Trophoblast cell (in vitro differentiated cells and primary cell): ENCODE measurements at regions not wholly inside any gene's neighbourhood (a gene's known extent, or its start where the extent isn't known, plus 50 kb on each side); places are given as distances from the start of the nearest gene placed in this dataset.
A peak's percentile ranks its signal among the peaks of the same experiment; 100 is the strongest.

ENCODE experiments used
- DNase-seq, 2 donors: peaks; one replicate each; pipeline ENCODE4 v3.0.0-alpha.2; 2016
- H2AFZ ChIP-seq: 2 replicates; pipeline ENCODE4 v1.6.1; 2013; ENCODE audit warnings: low read length, moderate library complexity, mild to moderate bottlenecking; ENCODE audit not compliant: insufficient read depth, poor library complexity
- H2AK5ac ChIP-seq: 2 replicates; pipeline ENCODE4 v1.6.1; 2013; ENCODE audit warnings: mild to moderate bottlenecking, low read length
- H2BK120ac ChIP-seq: 2 replicates; pipeline ENCODE4 v1.6.1; 2013; ENCODE audit warnings: low read length, mild to moderate bottlenecking, moderate library complexity; ENCODE audit not compliant: insufficient read depth, poor library complexity
- H2BK12ac ChIP-seq: 2 replicates; pipeline ENCODE4 v1.6.1; 2013; ENCODE audit warnings: mild to moderate bottlenecking, low read length, moderate library complexity
- H2BK5ac ChIP-seq: 2 replicates; pipeline ENCODE4 v1.6.1; 2013; ENCODE audit warnings: low read length, low read depth, moderate library complexity, mild to moderate bottlenecking; ENCODE audit not compliant: poor library complexity
- H3K14ac ChIP-seq: 2 replicates; pipeline ENCODE4 v1.6.1; 2013; ENCODE audit warnings: mild to moderate bottlenecking, low read length
- H3K18ac ChIP-seq: 2 replicates; pipeline ENCODE4 v1.6.1; 2013; ENCODE audit warnings: mild to moderate bottlenecking, low read length
- H3K23ac ChIP-seq: 2 replicates; pipeline ENCODE4 v1.6.1; 2013; ENCODE audit warnings: low read length
- H3K27ac ChIP-seq: 2 replicates; pipeline ENCODE4 v1.5.1; 2013; ENCODE audit warnings: low read depth, mild to moderate bottlenecking, inconsistent platforms, low read length, moderate library complexity
- H3K27me3 ChIP-seq: 2 replicates; pipeline ENCODE4 v1.6.1; 2013; ENCODE audit warnings: inconsistent platforms, mild to moderate bottlenecking, low read length, moderate library complexity; ENCODE audit not compliant: insufficient read depth
- H3K36me3 ChIP-seq, 2 experiments: 1 replicate in 1 of 2; 2 replicates in 1 of 2; pipeline ENCODE4 v1.6.1; 2013; ENCODE audit warnings: low read length in 2 of 2, mild to moderate bottlenecking in 2 of 2, moderate library complexity in 1 of 2; ENCODE audit not compliant: insufficient read depth in 2 of 2, control insufficient read depth in 1 of 2
- H3K4ac ChIP-seq: 2 replicates; pipeline ENCODE4 v1.6.1; 2013; ENCODE audit warnings: low read depth, mild to moderate bottlenecking, low read length, moderate library complexity
- H3K4me1 ChIP-seq, 2 experiments: 1 replicate in 1 of 2; 2 replicates in 1 of 2; pipeline ENCODE4 v1.6.1; 2013; ENCODE audit warnings: low read length in 2 of 2, mild to moderate bottlenecking in 2 of 2, moderate library complexity in 1 of 2; ENCODE audit not compliant: insufficient read depth in 2 of 2, control insufficient read depth in 1 of 2
- H3K4me2 ChIP-seq: 2 replicates; pipeline ENCODE4 v1.6.1; 2013; ENCODE audit warnings: inconsistent platforms, mild to moderate bottlenecking, low read length, moderate library complexity
- H3K4me3 ChIP-seq: 2 replicates; pipeline ENCODE4 v1.5.1; 2013; ENCODE audit warnings: mild to moderate bottlenecking, low read depth, low read length, inconsistent platforms
- H3K79me1 ChIP-seq: one replicate; pipeline ENCODE4 v1.6.1; 2013; ENCODE audit warnings: low read length
- H3K79me2 ChIP-seq: 2 replicates; pipeline ENCODE4 v1.6.1; 2013; ENCODE audit warnings: low read length, mild to moderate bottlenecking; ENCODE audit not compliant: control insufficient read depth, insufficient read depth, poor library complexity
- H3K9ac ChIP-seq: 2 replicates; pipeline ENCODE4 v1.6.1; 2013; ENCODE audit warnings: mild to moderate bottlenecking, low read length
- H3K9me3 ChIP-seq: 2 replicates; pipeline ENCODE4 v1.6.1; 2013; ENCODE audit warnings: low read depth, mild to moderate bottlenecking, control low read depth, inconsistent platforms, low read length; ENCODE audit not compliant: insufficient read depth
- H4K12ac ChIP-seq: 2 replicates; pipeline ENCODE4 v1.6.1; 2013; ENCODE audit warnings: low read depth, mild to moderate bottlenecking, low read length, moderate library complexity
- H4K8ac ChIP-seq: 2 replicates; pipeline ENCODE4 v1.6.1; 2013; ENCODE audit warnings: low read depth, mild to moderate bottlenecking, low read length, moderate library complexity
- H4K91ac ChIP-seq: one replicate; pipeline ENCODE4 v1.6.1; 2013; ENCODE audit warnings: low read depth, mild to moderate bottlenecking, low read length, moderate library complexity
- WGBS: extraction: QIAGEN DNeasy Blood & Tissue Kit; methylation state at CpG from one replicate; pipeline ENCODE4 v1.1.7; 2013; ENCODE audit warnings: missing lambda C conversion rate; ENCODE audit not compliant: insufficient read length, insufficient coverage; ENCODE audit errors: extremely low coverage; 5-methylcytosine and 5-hydroxymethylcytosine counted together

DNA sequence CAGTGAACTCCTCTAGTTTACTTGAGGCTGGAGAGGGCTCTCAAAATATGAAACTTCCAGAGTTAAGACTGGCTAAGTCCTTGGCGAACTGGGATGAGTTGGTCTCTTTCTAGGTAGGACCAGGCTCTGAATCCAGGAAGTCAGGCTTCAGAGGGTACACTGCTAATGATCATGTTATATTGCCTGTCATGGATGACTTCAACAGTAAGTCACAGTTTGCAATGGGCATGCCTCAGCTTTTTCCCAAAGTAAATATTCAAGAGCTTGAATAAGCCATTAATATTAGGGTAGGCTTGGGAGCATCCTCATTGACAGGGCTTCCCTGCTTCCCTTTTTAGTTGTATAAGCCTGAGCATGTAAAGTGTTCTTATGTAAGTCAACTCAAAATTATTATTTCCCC is 61.7 kb upstream of the PTHLH start:
- no peak overlapping the region for H2AFZ ChIP-seq
- H3K27ac ChIP-seq = peak overlapping the region; percentile 33
- no peak overlapping the region for H3K9ac ChIP-seq
- no peak overlapping the region for H4K8ac ChIP-seq
- no CpG with 5 or more reads among the region's 1 CpG for WGBS
- no peaks in the 10 kb centered on the region for H3K79me2 ChIP-seq
- peaks cover 11% of the 10 kb centered on the region for H3K79me1 ChIP-seq
- H3K27me3 ChIP-seq = no peaks in the 10 kb centered on the region
- peak overlapping the region; percentile 69 for H4K91ac ChIP-seq
- H3K14ac ChIP-seq = no peak overlapping the region
- H3K4ac ChIP-seq = no peak overlapping the region
- peak overlapping the region; percentile 19 for H2BK12ac ChIP-seq
- H3K36me3 ChIP-seq = no peaks in the 10 kb centered on the region
- H2BK5ac ChIP-seq = peak overlapping the region; percentile 61
- no peaks in the 10 kb centered on the region for H3K9me3 ChIP-seq
- no peak overlapping the region for H3K18ac ChIP-seq
- DNase-seq = no peak
- no peak overlapping the region for H2AK5ac ChIP-seq
- no peak overlapping the region for H3K4me3 ChIP-seq
- peaks cover 0 to 4% of the 10 kb centered on the region in 2 experiments for H3K4me1 ChIP-seq
- peak overlapping the region; percentile 50 for H2BK120ac ChIP-seq
- H4K12ac ChIP-seq = no peak overlapping the region
- no peak overlapping the region for H3K4me2 ChIP-seq
- H3K23ac ChIP-seq = no peak overlapping the region

GRCh38 chr12:28035500-28035899 is 63.0 kb upstream of the PTHLH start:
- H4K12ac ChIP-seq = no peak overlapping the region
- H2BK12ac ChIP-seq = no peak overlapping the region
- H3K4ac ChIP-seq = no peak overlapping the region
- peak in 1 of 2 donors; percentile 13 for DNase-seq
- H2AFZ ChIP-seq = no peak overlapping the region
- H2BK5ac ChIP-seq = no peak overlapping the region
- H3K27me3 ChIP-seq = no peaks in the 10 kb centered on the region
- H3K9me3 ChIP-seq = no peaks in the 10 kb centered on the region
- H4K8ac ChIP-seq = no peak overlapping the region
- no peaks in the 10 kb centered on the region for H3K36me3 ChIP-seq
- H2BK120ac ChIP-seq = no peak overlapping the region
- H2AK5ac ChIP-seq = no peak overlapping the region
- no peak overlapping the region for H4K91ac ChIP-seq
- WGBS = no CpG with 5 or more reads among the region's 1 CpG
- no peak overlapping the region for H3K4me2 ChIP-seq
- H3K23ac ChIP-seq = no peak overlapping the region
- H3K9ac ChIP-seq = no peak overlapping the region
- H3K4me3 ChIP-seq = no peak overlapping the region
- H3K4me1 ChIP-seq = peaks cover 0 to 4% of the 10 kb centered on the region in 2 experiments
- H3K79me2 ChIP-seq = no peaks in the 10 kb centered on the region
- no peak overlapping the region for H3K27ac ChIP-seq
- H3K18ac ChIP-seq = no peak overlapping the region
- no peak overlapping the region for H3K14ac ChIP-seq
- peaks cover 8% of the 10 kb centered on the region for H3K79me1 ChIP-seq

- Histone ChIP-seq H2BK5ac (no peak overlapping the region), H3K9ac (no peak overlapping the region), H3K79me1 (peaks cover 8% of the 10 kb centered on the region), H2AK5ac (no peak overlapping the region), H3K14ac (no peak overlapping the region), H2BK120ac (peak overlapping the region; percentile 72), H3K4ac (no peak overlapping the region), H4K12ac (no peak overlapping the region), H3K18ac (no peak overlapping the region), H3K4me1 (peaks cover 0 to 4% of the 10 kb centered on the region in 2 experiments), H3K27ac (no peak overlapping the region), H3K4me2 (no peak overlapping the region), H3K9me3 (no peaks in the 10 kb centered on the region), H2AFZ (no peak overlapping the region), H3K23ac (no peak overlapping the region), H3K79me2 (no peaks in the 10 kb centered on the region), H3K36me3 (no peaks in the 10 kb centered on the region), H4K8ac (no peak overlapping the region), H3K27me3 (no peaks in the 10 kb centered on the region), H4K91ac (no peak overlapping the region), H3K4me3 (no peak overlapping the region), H2BK12ac (no peak overlapping the region)
- WGBS = no CpG with 5 or more reads among the region's 3 CpGs
- no peak for DNase-seq
Observed at GRCh38 chr12:28036940-28037339, 64.4 kb upstream of the PTHLH start.

GRCh38 chr12:28040246-28040645 is 67.7 kb upstream of the PTHLH start:
- Histone ChIP-seq H4K91ac (no peak overlapping the region), H3K79me1 (no peaks in the 10 kb centered on the region), H3K9me3 (no peaks in the 10 kb centered on the region), H3K36me3 (no peaks in the 10 kb centered on the region), H3K4ac (no peak overlapping the region), H4K8ac (no peak overlapping the region), H3K9ac (no peak overlapping the region), H3K79me2 (no peaks in the 10 kb centered on the region), H2BK120ac (no peak overlapping the region), H3K4me3 (no peak overlapping the region), H3K18ac (no peak overlapping the region), H2AK5ac (no peak overlapping the region), H2AFZ (no peak overlapping the region), H3K4me1 (no peaks in the 10 kb centered on the region), H3K23ac (no peak overlapping the region), H2BK5ac (no peak overlapping the region), H3K27me3 (no peaks in the 10 kb centered on the region), H4K12ac (no peak overlapping the region), H2BK12ac (peak overlapping the region; percentile 50), H3K14ac (no peak overlapping the region), H3K27ac (no peak overlapping the region), H3K4me2 (no peak overlapping the region)
- WGBS = no CpG with 5 or more reads among the region's 2 CpGs
- no peak for DNase-seq
